Mesenchymal stem cell (in vitro differentiated cells and primary cell): ENCODE measurements at regions not wholly inside any gene's neighbourhood (a gene's known extent, or its start where the extent isn't known, plus 50 kb on each side); places are given as distances from the start of the nearest gene placed in this dataset.
A peak's percentile ranks its signal among the peaks of the same experiment; 100 is the strongest.

Experiments
- DNase-seq: peaks from one replicate; pipeline ENCODE4 v3.0.0-alpha.2; 2013
- H2AFZ ChIP-seq: one replicate; pipeline ENCODE4 v1.6.1; 2013; ENCODE audit warnings: low read depth, mild to moderate bottlenecking, control low read depth, inconsistent platforms, low read length, moderate library complexity
- H2AK5ac ChIP-seq: 2 replicates; pipeline ENCODE4 v1.6.1; 2013; ENCODE audit warnings: low read length, moderate library complexity, mild to moderate bottlenecking, inconsistent platforms; ENCODE audit not compliant: severe bottlenecking
- H2BK120ac ChIP-seq: one replicate; pipeline ENCODE4 v1.6.1; 2013; ENCODE audit warnings: low read depth, mild to moderate bottlenecking, inconsistent platforms, low read length, moderate library complexity
- H2BK12ac ChIP-seq, 2 experiments: one replicate each; pipeline ENCODE4 v1.6.1; 2013; ENCODE audit warnings: inconsistent platforms in 2 of 2, low read length in 2 of 2, mild to moderate bottlenecking in 2 of 2, moderate library complexity in 2 of 2, control low read depth in 1 of 2
- H2BK15ac ChIP-seq: one replicate; pipeline ENCODE4 v1.6.1; 2013; ENCODE audit warnings: mild to moderate bottlenecking, low read depth, inconsistent platforms; ENCODE audit not compliant: poor library complexity, severe bottlenecking
- H2BK5ac ChIP-seq: 2 replicates; pipeline ENCODE4 v1.6.1; 2013; ENCODE audit warnings: low read depth, mild to moderate bottlenecking, low read length, control low read depth, inconsistent platforms; ENCODE audit not compliant: poor library complexity, severe bottlenecking
- H3K14ac ChIP-seq, 2 experiments: one replicate each; pipeline ENCODE4 v1.6.1; 2013; ENCODE audit warnings: inconsistent platforms in 2 of 2, low read length in 2 of 2, control low read depth in 1 of 2, mild to moderate bottlenecking in 1 of 2, moderate library complexity in 1 of 2
- H3K18ac ChIP-seq, 2 experiments: one replicate each; pipeline ENCODE4 v1.6.1; 2013; ENCODE audit warnings: inconsistent platforms in 2 of 2, low read length in 2 of 2, control low read depth in 1 of 2, low read depth in 1 of 2, mild to moderate bottlenecking in 1 of 2
- H3K23ac ChIP-seq, 2 experiments: one replicate each; pipeline ENCODE4 v1.6.1; 2013; ENCODE audit warnings: inconsistent platforms in 2 of 2, low read length in 2 of 2, mild to moderate bottlenecking in 2 of 2, moderate library complexity in 2 of 2, control low read depth in 1 of 2
- H3K27ac ChIP-seq: 2 replicates; pipeline ENCODE4 v1.5.1; 2013; ENCODE audit warnings: mild to moderate bottlenecking, moderate library complexity, low read length, control low read depth, inconsistent platforms; ENCODE audit not compliant: poor library complexity, severe bottlenecking
- H3K27me3 ChIP-seq, 2 experiments: 2 replicates each; pipeline versions ENCODE4 v1.6.1 to v1.7.0; 2013; ENCODE audit warnings: low read length in 2 of 2, mild to moderate bottlenecking in 2 of 2, moderate library complexity in 2 of 2, control low read depth in 1 of 2, inconsistent platforms in 1 of 2; ENCODE audit not compliant: control insufficient read depth in 1 of 2, insufficient read depth in 1 of 2
- H3K36me3 ChIP-seq, 2 experiments: 2 replicates each; pipeline versions ENCODE4 v1.6.1 to v1.7.0; 2013; ENCODE audit warnings: low read length in 2 of 2, control low read depth in 1 of 2, inconsistent platforms in 1 of 2, low read depth in 1 of 2, mild to moderate bottlenecking in 1 of 2; ENCODE audit not compliant: insufficient read depth in 2 of 2, control insufficient read depth in 1 of 2
- H3K4ac ChIP-seq, 2 experiments: one replicate each; pipeline ENCODE4 v1.6.1; 2013; ENCODE audit warnings: inconsistent platforms in 2 of 2, low read length in 2 of 2, mild to moderate bottlenecking in 2 of 2, moderate library complexity in 2 of 2, control low read depth in 1 of 2, low read depth in 1 of 2
- H3K4me1 ChIP-seq: 2 replicates; pipeline ENCODE4 v1.6.1; 2013; ENCODE audit warnings: low read depth, low read length, control low read depth; ENCODE audit not compliant: control insufficient read depth, insufficient read depth
- H3K4me2 ChIP-seq: 2 replicates; pipeline ENCODE4 v1.6.1; 2013; ENCODE audit warnings: low read length, mild to moderate bottlenecking, inconsistent platforms; ENCODE audit not compliant: poor library complexity, severe bottlenecking
- H3K4me3 ChIP-seq, 2 experiments: 2 replicates each; pipeline versions ENCODE4 v1.5.1 to v1.7.0; 2013; ENCODE audit warnings: low read length in 2 of 2, mild to moderate bottlenecking in 2 of 2, control low read depth in 1 of 2, low read depth in 1 of 2; ENCODE audit not compliant: insufficient read depth in 1 of 2
- H3K79me1 ChIP-seq: replicated peaks from 2 replicates; pipeline ENCODE4 v1.6.1; 2013; ENCODE audit warnings: mild to moderate bottlenecking, control low read depth, low read length, inconsistent platforms; ENCODE audit not compliant: poor library complexity, severe bottlenecking
- H3K9ac ChIP-seq: 2 replicates; pipeline ENCODE4 v1.7.0; 2013; ENCODE audit warnings: mild to moderate bottlenecking, low read length, moderate library complexity
- H3K9me3 ChIP-seq: 2 replicates; pipeline ENCODE4 v1.7.0; 2013; ENCODE audit warnings: mild to moderate bottlenecking, low read length; ENCODE audit not compliant: control insufficient read depth
- H4K8ac ChIP-seq: one replicate; pipeline ENCODE4 v1.6.1; 2013; ENCODE audit warnings: inconsistent platforms, mild to moderate bottlenecking, low read length, moderate library complexity
- H4K91ac ChIP-seq: one replicate; pipeline ENCODE4 v1.6.1; 2013; ENCODE audit warnings: mild to moderate bottlenecking, low read length, inconsistent platforms
- WGBS: methylation state at CpG from one replicate; pipeline ENCODE4 v1.1.7; 2013; ENCODE audit warnings: mixed read lengths; 5-methylcytosine and 5-hydroxymethylcytosine counted together

DNA sequence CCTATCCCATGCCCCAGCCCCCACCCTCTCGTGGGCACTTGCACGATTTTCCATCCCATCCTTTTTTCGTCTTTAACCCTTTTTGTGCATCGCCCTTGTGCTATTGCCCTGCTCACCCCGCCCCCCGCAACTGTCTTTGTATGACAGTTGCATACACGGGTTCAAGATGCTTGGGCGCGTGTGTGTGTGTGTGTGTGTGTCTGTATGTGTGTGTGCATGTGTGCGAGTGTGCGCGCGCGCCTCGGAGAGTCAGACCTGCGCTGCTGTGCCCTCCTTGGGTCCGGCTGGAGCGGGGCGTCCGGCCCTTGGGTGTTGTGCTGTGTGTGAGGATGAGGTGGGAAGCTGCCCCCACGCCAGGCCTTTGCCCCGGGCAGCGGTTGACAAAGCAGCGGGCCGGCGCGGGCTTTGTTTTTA, 230.7 kb downstream of the HAUS1 start:
- H4K91ac ChIP-seq, result no peak overlapping the region

DNA sequence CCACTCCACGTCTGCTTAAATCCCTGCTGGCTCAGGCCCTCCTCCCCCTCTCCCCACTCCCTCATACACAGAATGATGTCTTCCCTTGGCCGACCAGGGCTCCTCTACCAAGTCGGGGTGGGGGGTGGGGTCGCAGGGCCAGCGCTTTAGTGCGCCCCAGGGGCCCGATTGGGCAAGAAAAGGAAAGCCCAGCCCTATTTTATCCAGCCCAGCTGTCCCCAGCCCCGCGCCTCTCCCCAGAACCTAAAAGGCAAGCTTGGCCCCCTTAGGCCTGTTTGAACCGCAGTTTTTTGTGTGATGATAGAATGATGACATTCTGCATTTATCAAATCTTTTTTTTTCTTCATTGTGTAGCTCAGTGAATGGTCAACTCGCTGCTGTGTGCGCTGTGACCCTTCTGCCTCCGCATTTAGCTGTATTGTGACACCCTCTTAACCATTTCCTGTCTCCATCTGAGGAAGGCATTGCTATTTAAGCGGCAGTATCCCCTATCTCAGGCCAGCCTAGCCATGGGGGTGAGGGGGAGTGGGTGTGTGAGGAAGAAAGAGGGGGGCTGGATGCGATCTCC, 231.4 kb downstream of the HAUS1 start:
- Histone ChIP-seq H3K4me3 (no peak overlapping the region), H2BK120ac (no peak overlapping the region), H2BK15ac (peak overlapping the region; percentile 19), H3K18ac (no peak overlapping the region), H4K91ac (no peak overlapping the region), H3K4me2 (peak overlapping the region; percentile 41), H3K9me3 (no peaks in the 10 kb centered on the region), H2BK5ac (no peak overlapping the region), H3K4me1 (peaks cover 24% of the 10 kb centered on the region), H3K27ac (no peak overlapping the region), H2AFZ (no peak overlapping the region), H4K8ac (no peak overlapping the region), H2BK12ac (no peak overlapping the region), H2AK5ac (no peak overlapping the region), H3K23ac (no peak overlapping the region), H3K36me3 (no peaks in the 10 kb centered on the region), H3K9ac (no peak overlapping the region), H3K14ac (no peak overlapping the region), H3K4ac (no peak overlapping the region), H3K79me1 (peaks cover 2% of the 10 kb centered on the region), H3K27me3 (peaks cover 18 to 87% of the 10 kb centered on the region in 2 experiments)
- WGBS, result 7% methylated on average over 3 of the region's 15 CpGs
- no peak for DNase-seq

More for the DNA sequence above, 230.7 kb downstream of the HAUS1 start:
- Histone ChIP-seq H3K9ac (no peak overlapping the region), H3K27ac (no peak overlapping the region), H3K4me3 (peak overlapping the region; percentile 43 to 47), H3K27me3 (peaks cover 16 to 86% of the 10 kb centered on the region in 2 experiments), H2BK15ac (no peak overlapping the region), H3K79me1 (peaks cover 2% of the 10 kb centered on the region), H4K8ac (no peak overlapping the region), H2BK120ac (no peak overlapping the region), H3K36me3 (no peaks in the 10 kb centered on the region), H3K9me3 (no peaks in the 10 kb centered on the region), H3K4ac (no peak overlapping the region), H3K14ac (no peak overlapping the region), H3K4me2 (peak overlapping the region; percentile 94), H2BK12ac (no peak overlapping the region), H3K23ac (no peak overlapping the region), H2AK5ac (no peak overlapping the region), H3K4me1 (peaks cover 24% of the 10 kb centered on the region), H2BK5ac (no peak overlapping the region), H3K18ac (no peak overlapping the region), H2AFZ (no peak overlapping the region)
- DNase-seq, result peak; percentile 7
- 0% methylated on average over 12 of the region's 27 CpGs for whole genome bisulfite sequencing

DNA sequence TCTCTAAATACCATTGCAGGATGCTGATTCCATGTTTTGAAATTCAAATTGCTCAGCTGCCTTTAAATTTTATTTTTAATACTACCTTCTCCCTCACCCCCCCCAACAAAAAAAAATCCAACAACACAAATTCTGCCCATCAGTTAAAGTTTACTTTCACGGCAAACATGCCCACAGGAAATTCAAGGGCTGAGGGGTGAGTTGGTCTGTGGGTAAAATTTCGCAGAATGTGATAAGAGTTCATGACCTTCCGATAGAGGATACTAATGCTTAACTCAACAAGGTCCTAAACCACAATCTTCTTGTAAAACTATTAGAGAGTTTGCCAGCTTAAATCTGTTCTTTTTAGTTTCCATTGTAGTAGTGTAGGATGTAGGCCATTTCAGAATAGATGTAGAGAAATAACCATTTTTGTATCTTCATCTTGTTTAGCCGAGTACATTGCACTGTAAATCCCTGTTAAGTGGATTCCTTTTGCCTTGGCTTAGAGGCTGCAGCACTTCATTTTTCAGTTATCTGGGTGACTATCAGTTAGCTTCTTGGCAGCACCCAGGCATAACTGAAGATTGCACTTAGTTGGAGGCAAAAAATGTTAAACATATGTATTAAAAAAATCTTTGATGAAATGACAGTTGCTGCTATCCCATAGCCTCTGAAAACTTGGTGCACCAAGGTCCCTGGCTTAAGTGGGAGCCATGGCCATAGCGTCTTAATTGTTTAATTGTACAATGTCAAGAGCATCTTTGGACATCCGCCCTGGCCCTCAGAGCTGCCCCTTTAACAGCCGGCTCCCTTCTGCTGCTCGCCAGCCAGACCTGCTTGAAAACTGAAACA, 232.3 kb downstream of the HAUS1 start:
- H3K4me2 ChIP-seq, result no peak overlapping the region
- H3K27me3 ChIP-seq, result peaks cover 19 to 84% of the 10 kb centered on the region in 2 experiments
- no peak overlapping the region for H3K18ac ChIP-seq
- no peak overlapping the region for H2BK5ac ChIP-seq
- H3K9me3 ChIP-seq, result no peaks in the 10 kb centered on the region
- no peak overlapping the region for H3K9ac ChIP-seq
- no peak overlapping the region for H2AK5ac ChIP-seq
- no peak overlapping the region for H3K4me3 ChIP-seq
- no peak overlapping the region for H4K91ac ChIP-seq
- H2BK120ac ChIP-seq, result no peak overlapping the region
- H3K14ac ChIP-seq, result no peak overlapping the region
- H4K8ac ChIP-seq, result no peak overlapping the region
- H3K27ac ChIP-seq, result no peak overlapping the region
- no peak overlapping the region for H3K4ac ChIP-seq
- no peak overlapping the region for H2AFZ ChIP-seq
- WGBS, result 79% methylated on average over 5 of the region's 8 CpGs
- DNase-seq, result no peak
- no peaks in the 10 kb centered on the region for H3K36me3 ChIP-seq
- H2BK15ac ChIP-seq, result no peak overlapping the region
- peaks cover 24% of the 10 kb centered on the region for H3K4me1 ChIP-seq
- H3K79me1 ChIP-seq, result peaks cover 2% of the 10 kb centered on the region
- H3K23ac ChIP-seq, result no peak overlapping the region
- no peak overlapping the region for H2BK12ac ChIP-seq

DNA sequence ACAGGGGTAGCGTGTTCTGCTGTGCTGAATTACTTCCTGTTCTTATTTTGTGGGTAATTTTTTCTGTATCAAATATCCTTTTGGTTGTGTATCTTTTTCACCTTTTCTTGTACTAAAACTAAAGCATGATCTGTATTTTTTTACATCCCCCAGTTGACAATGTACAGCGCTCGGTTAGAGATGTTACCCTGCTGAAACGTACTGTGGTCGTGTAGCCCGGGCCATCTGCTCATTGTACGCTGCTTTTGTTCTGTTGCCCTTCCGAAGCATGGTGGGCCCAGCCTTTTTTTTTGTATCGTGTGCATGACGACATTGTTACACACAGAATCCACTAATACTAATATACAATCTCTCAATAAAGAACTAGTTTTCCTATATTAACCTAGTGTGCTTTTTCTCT, 233.1 kb downstream of the HAUS1 start:
- Histone ChIP-seq H4K91ac (no peak overlapping the region), H3K27ac (no peak overlapping the region), H4K8ac (no peak overlapping the region), H3K18ac (no peak overlapping the region), H3K14ac (no peak overlapping the region), H2BK120ac (no peak overlapping the region), H2AK5ac (no peak overlapping the region), H2BK15ac (no peak overlapping the region), H3K4me2 (no peak overlapping the region), H3K9ac (no peak overlapping the region), H3K4ac (no peak overlapping the region), H3K4me3 (no peak overlapping the region), H3K23ac (no peak overlapping the region), H2BK5ac (no peak overlapping the region), H2AFZ (no peak overlapping the region), H3K27me3 (peaks cover 17 to 80% of the 10 kb centered on the region in 2 experiments), H3K4me1 (peaks cover 24% of the 10 kb centered on the region), H2BK12ac (no peak overlapping the region), H3K79me1 (peaks cover 2% of the 10 kb centered on the region), H3K36me3 (no peaks in the 10 kb centered on the region), H3K9me3 (no peaks in the 10 kb centered on the region)
- WGBS, result 85% methylated on average over 10 of the region's 10 CpGs
- DNase-seq, result no peak
